Mesenchymal stem cell (in vitro differentiated cells and primary cell): ENCODE measurements at regions not wholly inside any gene's neighbourhood (a gene's known extent, or its start where the extent isn't known, plus 50 kb on each side); places are given as distances from the start of the nearest gene placed in this dataset.

Experiments
- DNase-seq: peaks from one replicate; pipeline ENCODE4 v3.0.0-alpha.2; 2013
- H2AFZ ChIP-seq: one replicate; pipeline ENCODE4 v1.6.1; 2013; ENCODE audit warnings: low read depth, mild to moderate bottlenecking, control low read depth, inconsistent platforms, low read length, moderate library complexity
- H2AK5ac ChIP-seq: 2 replicates; pipeline ENCODE4 v1.6.1; 2013; ENCODE audit warnings: low read length, moderate library complexity, mild to moderate bottlenecking, inconsistent platforms; ENCODE audit not compliant: severe bottlenecking
- H2BK120ac ChIP-seq: one replicate; pipeline ENCODE4 v1.6.1; 2013; ENCODE audit warnings: low read depth, mild to moderate bottlenecking, inconsistent platforms, low read length, moderate library complexity
- H2BK12ac ChIP-seq, 2 experiments: one replicate each; pipeline ENCODE4 v1.6.1; 2013; ENCODE audit warnings: inconsistent platforms in 2 of 2, low read length in 2 of 2, mild to moderate bottlenecking in 2 of 2, moderate library complexity in 2 of 2, control low read depth in 1 of 2
- H2BK15ac ChIP-seq: one replicate; pipeline ENCODE4 v1.6.1; 2013; ENCODE audit warnings: mild to moderate bottlenecking, low read depth, inconsistent platforms; ENCODE audit not compliant: poor library complexity, severe bottlenecking
- H2BK5ac ChIP-seq: 2 replicates; pipeline ENCODE4 v1.6.1; 2013; ENCODE audit warnings: low read depth, mild to moderate bottlenecking, low read length, control low read depth, inconsistent platforms; ENCODE audit not compliant: poor library complexity, severe bottlenecking
- H3K14ac ChIP-seq, 2 experiments: one replicate each; pipeline ENCODE4 v1.6.1; 2013; ENCODE audit warnings: inconsistent platforms in 2 of 2, low read length in 2 of 2, control low read depth in 1 of 2, mild to moderate bottlenecking in 1 of 2, moderate library complexity in 1 of 2
- H3K18ac ChIP-seq, 2 experiments: one replicate each; pipeline ENCODE4 v1.6.1; 2013; ENCODE audit warnings: inconsistent platforms in 2 of 2, low read length in 2 of 2, control low read depth in 1 of 2, low read depth in 1 of 2, mild to moderate bottlenecking in 1 of 2
- H3K23ac ChIP-seq, 2 experiments: one replicate each; pipeline ENCODE4 v1.6.1; 2013; ENCODE audit warnings: inconsistent platforms in 2 of 2, low read length in 2 of 2, mild to moderate bottlenecking in 2 of 2, moderate library complexity in 2 of 2, control low read depth in 1 of 2
- H3K27ac ChIP-seq: 2 replicates; pipeline ENCODE4 v1.5.1; 2013; ENCODE audit warnings: mild to moderate bottlenecking, moderate library complexity, low read length, control low read depth, inconsistent platforms; ENCODE audit not compliant: poor library complexity, severe bottlenecking
- H3K27me3 ChIP-seq, 2 experiments: 2 replicates each; pipeline versions ENCODE4 v1.6.1 to v1.7.0; 2013; ENCODE audit warnings: low read length in 2 of 2, mild to moderate bottlenecking in 2 of 2, moderate library complexity in 2 of 2, control low read depth in 1 of 2, inconsistent platforms in 1 of 2; ENCODE audit not compliant: control insufficient read depth in 1 of 2, insufficient read depth in 1 of 2
- H3K36me3 ChIP-seq, 2 experiments: 2 replicates each; pipeline versions ENCODE4 v1.6.1 to v1.7.0; 2013; ENCODE audit warnings: low read length in 2 of 2, control low read depth in 1 of 2, inconsistent platforms in 1 of 2, low read depth in 1 of 2, mild to moderate bottlenecking in 1 of 2; ENCODE audit not compliant: insufficient read depth in 2 of 2, control insufficient read depth in 1 of 2
- H3K4ac ChIP-seq, 2 experiments: one replicate each; pipeline ENCODE4 v1.6.1; 2013; ENCODE audit warnings: inconsistent platforms in 2 of 2, low read length in 2 of 2, mild to moderate bottlenecking in 2 of 2, moderate library complexity in 2 of 2, control low read depth in 1 of 2, low read depth in 1 of 2
- H3K4me1 ChIP-seq: 2 replicates; pipeline ENCODE4 v1.6.1; 2013; ENCODE audit warnings: low read depth, low read length, control low read depth; ENCODE audit not compliant: control insufficient read depth, insufficient read depth
- H3K4me2 ChIP-seq: 2 replicates; pipeline ENCODE4 v1.6.1; 2013; ENCODE audit warnings: low read length, mild to moderate bottlenecking, inconsistent platforms; ENCODE audit not compliant: poor library complexity, severe bottlenecking
- H3K4me3 ChIP-seq, 2 experiments: 2 replicates each; pipeline versions ENCODE4 v1.5.1 to v1.7.0; 2013; ENCODE audit warnings: low read length in 2 of 2, mild to moderate bottlenecking in 2 of 2, control low read depth in 1 of 2, low read depth in 1 of 2; ENCODE audit not compliant: insufficient read depth in 1 of 2
- H3K79me1 ChIP-seq: replicated peaks from 2 replicates; pipeline ENCODE4 v1.6.1; 2013; ENCODE audit warnings: mild to moderate bottlenecking, control low read depth, low read length, inconsistent platforms; ENCODE audit not compliant: poor library complexity, severe bottlenecking
- H3K9ac ChIP-seq: 2 replicates; pipeline ENCODE4 v1.7.0; 2013; ENCODE audit warnings: mild to moderate bottlenecking, low read length, moderate library complexity
- H3K9me3 ChIP-seq: 2 replicates; pipeline ENCODE4 v1.7.0; 2013; ENCODE audit warnings: mild to moderate bottlenecking, low read length; ENCODE audit not compliant: control insufficient read depth
- H4K8ac ChIP-seq: one replicate; pipeline ENCODE4 v1.6.1; 2013; ENCODE audit warnings: inconsistent platforms, mild to moderate bottlenecking, low read length, moderate library complexity
- H4K91ac ChIP-seq: one replicate; pipeline ENCODE4 v1.6.1; 2013; ENCODE audit warnings: mild to moderate bottlenecking, low read length, inconsistent platforms
- WGBS: methylation state at CpG from one replicate; pipeline ENCODE4 v1.1.7; 2013; ENCODE audit warnings: mixed read lengths; 5-methylcytosine and 5-hydroxymethylcytosine counted together

DNA sequence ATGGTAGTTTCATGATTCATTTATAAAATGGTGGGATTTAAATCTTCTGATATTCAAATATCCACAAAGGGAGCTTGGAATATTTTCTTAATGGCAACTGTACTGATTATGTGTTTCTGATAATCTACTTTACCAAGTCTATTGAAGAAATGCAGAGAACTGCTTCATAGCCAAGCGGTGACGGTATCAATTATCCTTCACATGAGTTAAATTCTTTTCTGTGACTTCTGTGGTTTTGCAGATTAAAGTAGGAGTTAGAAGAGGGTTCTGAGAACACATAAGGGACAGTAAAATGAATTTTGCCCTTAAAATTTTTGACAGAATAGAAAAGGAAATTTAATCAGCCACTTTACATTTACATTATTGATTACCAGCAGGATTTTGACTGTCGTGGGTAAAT is 563.2 kb downstream of the GBE1 start:
- Histone ChIP-seq H2BK15ac (no peak overlapping the region), H4K91ac (no peak overlapping the region), H3K27me3 (no peaks in the 10 kb centered on the region), H3K14ac (no peak overlapping the region), H3K23ac (no peak overlapping the region), H3K36me3 (no peaks in the 10 kb centered on the region), H3K9me3 (no peaks in the 10 kb centered on the region), H2BK12ac (no peak overlapping the region), H3K4me3 (no peak overlapping the region), H2BK120ac (no peak overlapping the region), H4K8ac (no peak overlapping the region), H3K4me2 (no peak overlapping the region), H2AFZ (no peak overlapping the region), H3K4ac (no peak overlapping the region), H3K4me1 (no peaks in the 10 kb centered on the region), H2AK5ac (no peak overlapping the region), H3K18ac (no peak overlapping the region), H3K9ac (no peak overlapping the region), H3K27ac (no peak overlapping the region), H2BK5ac (no peak overlapping the region), H3K79me1 (no peaks in the 10 kb centered on the region)
- 100% methylated on average over 2 of the region's 3 CpGs for WGBS
- DNase-seq = no peak

DNA sequence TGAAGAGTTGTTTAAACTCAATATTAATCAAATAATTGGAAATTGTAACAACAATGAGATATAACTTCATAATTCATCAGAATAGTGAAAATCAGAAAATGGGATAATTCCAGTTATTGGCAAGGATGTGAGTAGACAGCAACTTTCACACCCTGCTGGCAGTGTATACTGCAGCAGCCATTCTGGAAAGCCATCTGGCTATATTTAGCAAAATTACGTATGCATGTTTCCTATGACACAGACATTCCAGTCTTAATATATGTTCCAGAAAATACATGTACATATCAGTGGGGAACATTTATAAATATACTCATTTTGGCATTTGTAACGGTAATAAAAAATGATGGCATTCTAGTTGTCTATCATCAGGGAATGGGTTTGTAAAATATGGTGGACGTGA is 564.1 kb downstream of the GBE1 start:
- 86% methylated on average over 1 of the region's 3 CpGs for WGBS
- Histone ChIP-seq H3K9ac (no peak overlapping the region), H3K18ac (no peak overlapping the region), H4K8ac (no peak overlapping the region), H2BK5ac (no peak overlapping the region), H3K4ac (no peak overlapping the region), H3K27ac (no peak overlapping the region), H3K23ac (no peak overlapping the region), H3K79me1 (no peaks in the 10 kb centered on the region), H3K36me3 (no peaks in the 10 kb centered on the region), H3K14ac (no peak overlapping the region), H3K4me2 (no peak overlapping the region), H2BK120ac (no peak overlapping the region), H2BK15ac (no peak overlapping the region), H3K9me3 (no peaks in the 10 kb centered on the region), H2AFZ (no peak overlapping the region), H2BK12ac (no peak overlapping the region), H2AK5ac (no peak overlapping the region), H3K4me1 (no peaks in the 10 kb centered on the region), H3K4me3 (no peak overlapping the region), H4K91ac (no peak overlapping the region), H3K27me3 (no peaks in the 10 kb centered on the region)
- DNase-seq = no peak

DNA sequence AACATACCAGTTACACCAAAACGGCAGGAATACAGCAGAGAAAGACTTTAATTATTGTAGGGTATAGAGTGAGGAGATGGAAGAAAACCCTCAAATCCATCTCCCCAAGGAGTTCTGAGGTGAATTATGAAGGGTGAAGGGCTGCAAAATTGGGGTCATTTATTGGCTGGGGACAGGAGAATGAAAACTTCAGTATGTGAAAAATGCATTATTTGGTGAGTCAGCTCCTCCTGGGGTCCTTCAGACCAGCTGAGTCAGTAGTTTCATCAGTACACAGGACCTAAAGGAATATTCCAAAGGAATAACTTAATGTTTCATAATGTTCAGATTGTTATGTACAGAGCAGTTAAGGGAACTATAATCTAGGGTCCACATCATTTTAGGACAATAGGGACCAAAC is 566.0 kb downstream of the GBE1 start:
- Histone ChIP-seq H3K18ac (no peak overlapping the region), H4K91ac (no peak overlapping the region)

DNA sequence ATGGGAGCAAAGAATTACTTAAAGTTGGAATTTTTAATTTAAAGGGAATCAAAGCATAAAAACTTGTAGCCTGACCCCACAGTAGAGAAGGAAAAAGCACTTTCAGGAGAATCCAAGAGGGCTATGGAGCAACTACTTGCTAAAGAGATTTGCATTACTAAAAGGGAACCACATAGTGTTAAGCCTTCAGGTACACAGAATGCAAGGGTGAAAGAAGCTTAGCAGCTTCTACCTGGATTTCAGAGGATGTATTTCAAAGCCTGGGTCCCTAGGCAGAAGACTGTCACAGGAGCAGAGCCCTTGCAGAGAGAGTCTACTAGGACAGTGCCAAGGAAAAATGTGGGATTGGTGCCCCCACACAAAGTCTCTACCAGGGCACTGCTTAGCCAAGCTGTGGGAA is 575.0 kb downstream of the GBE1 start:
- Histone ChIP-seq H2BK120ac (no peak overlapping the region), H2AFZ (no peak overlapping the region), H3K18ac (no peak overlapping the region), H2BK12ac (no peak overlapping the region), H2AK5ac (no peak overlapping the region), H3K79me1 (no peaks in the 10 kb centered on the region), H3K9me3 (no peaks in the 10 kb centered on the region), H3K27me3 (peaks cover 0 to 9% of the 10 kb centered on the region in 2 experiments), H3K9ac (no peak overlapping the region), H4K8ac (no peak overlapping the region), H2BK5ac (no peak overlapping the region), H3K4me1 (no peaks in the 10 kb centered on the region), H4K91ac (no peak overlapping the region), H3K36me3 (no peaks in the 10 kb centered on the region), H2BK15ac (no peak overlapping the region), H3K4me2 (no peak overlapping the region), H3K14ac (no peak overlapping the region), H3K23ac (no peak overlapping the region), H3K4ac (no peak overlapping the region), H3K4me3 (no peak overlapping the region), H3K27ac (no peak overlapping the region)
- no peak for DNase-seq

More for the DNA sequence above, 566.0 kb downstream of the GBE1 start:
- no peak overlapping the region for H2BK12ac ChIP-seq
- no peaks in the 10 kb centered on the region for H3K79me1 ChIP-seq
- H3K36me3 ChIP-seq = no peaks in the 10 kb centered on the region
- no peaks in the 10 kb centered on the region for H3K27me3 ChIP-seq
- H3K4me1 ChIP-seq = no peaks in the 10 kb centered on the region
- no peak overlapping the region for H3K4ac ChIP-seq
- H2BK15ac ChIP-seq = no peak overlapping the region
- H3K14ac ChIP-seq = no peak overlapping the region
- H3K9me3 ChIP-seq = no peaks in the 10 kb centered on the region
- no peak overlapping the region for H3K9ac ChIP-seq
- no peak overlapping the region for H3K27ac ChIP-seq
- no peak overlapping the region for H3K4me3 ChIP-seq
- H2BK5ac ChIP-seq = no peak overlapping the region
- H3K4me2 ChIP-seq = no peak overlapping the region
- no CpG with 5 or more reads among the region's 1 CpG for WGBS
- no peak overlapping the region for H2AFZ ChIP-seq
- H2BK120ac ChIP-seq = no peak overlapping the region
- H2AK5ac ChIP-seq = no peak overlapping the region
- no peak for DNase-seq
- no peak overlapping the region for H3K23ac ChIP-seq
- H4K8ac ChIP-seq = no peak overlapping the region
